SU-DHL-6 (cell line): ENCODE measurements at regions not wholly inside any gene's neighbourhood (a gene's known extent, or its start where the extent isn't known, plus 50 kb on each side); places are given as distances from the start of the nearest gene placed in this dataset.

Experiments
- H2AFZ ChIP-seq: fragments of 200-600 bp; sonication (generic); 2 replicates; pipeline ENCODE4 v1.6.1; 2014; ENCODE audit warnings: low read depth, mild to moderate bottlenecking, moderate library complexity, mixed read lengths, antibody characterized with exemption, low read length; ENCODE audit not compliant: severe bottlenecking
- H3F3A ChIP-seq: fragments of 200-600 bp; shearing (Covaris generic); 2 replicates; pipeline ENCODE4 v1.6.0; 2016; ENCODE audit warnings: antibody characterized with exemption, mild to moderate bottlenecking; ENCODE audit not compliant: insufficient read depth
- H3K27ac ChIP-seq: fragments of 200-600 bp; sonication (generic); 2 replicates; pipeline ENCODE4 v1.5.1; 2016; ENCODE audit warnings: low read depth, mild to moderate bottlenecking, low read length, moderate library complexity, mixed read lengths
- H3K27me3 ChIP-seq: fragments of 200-600 bp; sonication (generic), shearing (Covaris generic); 2 replicates; pipeline ENCODE4 v1.6.0; 2014; ENCODE audit warnings: mild to moderate bottlenecking, low read length
- H3K36me3 ChIP-seq: fragments of 200-600 bp; sonication (generic); 2 replicates; pipeline ENCODE4 v1.6.1; 2014; ENCODE audit warnings: mild to moderate bottlenecking, low read length, mixed read lengths
- H3K4me2 ChIP-seq: fragments of 300-600, 200-600 bp; shearing (Covaris generic), sonication (generic); 2 replicates; pipeline ENCODE4 v1.6.0; 2014; ENCODE audit warnings: low read length, low read depth, mild to moderate bottlenecking; ENCODE audit not compliant: poor library complexity, severe bottlenecking
- H3K4me3 ChIP-seq: fragments of 200-600 bp; sonication (generic); 2 replicates; pipeline ENCODE4 v1.5.1; 2014; ENCODE audit warnings: antibody characterized with exemption, low read length, mild to moderate bottlenecking, mixed read lengths; ENCODE audit not compliant: insufficient read depth, poor library complexity, severe bottlenecking
- H3K79me2 ChIP-seq: fragments of 200-600 bp; sonication (generic); 2 replicates; pipeline ENCODE4 v1.6.1; 2014; ENCODE audit warnings: mild to moderate bottlenecking, low read length, moderate library complexity; ENCODE audit not compliant: insufficient read depth
- H3K9ac ChIP-seq: fragments of 200-600 bp; sonication (generic); 2 replicates; pipeline ENCODE4 v1.7.0; 2014; ENCODE audit warnings: mild to moderate bottlenecking, low read length
- H3K9me2 ChIP-seq: fragments of 200-600 bp; sonication (generic); replicated peaks from 2 replicates; pipeline ENCODE4 v1.6.1; 2014; ENCODE audit warnings: low read length; ENCODE audit not compliant: insufficient read depth
- H3K9me3 ChIP-seq: fragments of 200-600 bp; sonication (generic); 2 replicates; pipeline ENCODE4 v1.6.1; 2014; ENCODE audit warnings: low read length, mixed read lengths; ENCODE audit not compliant: insufficient read depth
- H4K20me1 ChIP-seq: fragments of 200-600 bp; sonication (generic); 2 replicates; pipeline ENCODE4 v1.6.1; 2014; ENCODE audit warnings: low read depth, mild to moderate bottlenecking, antibody characterized with exemption, low read length, moderate library complexity, mixed read lengths
- EZH2phosphoT487 ChIP-seq: fragments of 200-600 bp; sonication (generic), shearing (Covaris generic); conservative IDR thresholded peaks from 2 replicates; pipeline ENCODE4 v1.6.1; 2018; ENCODE audit warnings: mild to moderate bottlenecking, antibody characterized with exemption, low read length, moderate library complexity, mixed read lengths
- TF ChIP-seq, protein P1 (sequence below): fragments of 200-600 bp; sonication (generic); IDR thresholded peaks from one replicate; pipeline ENCODE4 v1.5.1; 2017; ENCODE audit warnings: antibody characterized with exemption, mild to moderate bottlenecking, low read length, moderate library complexity; ENCODE audit not compliant: insufficient read depth, poor library complexity, severe bottlenecking

DNA sequence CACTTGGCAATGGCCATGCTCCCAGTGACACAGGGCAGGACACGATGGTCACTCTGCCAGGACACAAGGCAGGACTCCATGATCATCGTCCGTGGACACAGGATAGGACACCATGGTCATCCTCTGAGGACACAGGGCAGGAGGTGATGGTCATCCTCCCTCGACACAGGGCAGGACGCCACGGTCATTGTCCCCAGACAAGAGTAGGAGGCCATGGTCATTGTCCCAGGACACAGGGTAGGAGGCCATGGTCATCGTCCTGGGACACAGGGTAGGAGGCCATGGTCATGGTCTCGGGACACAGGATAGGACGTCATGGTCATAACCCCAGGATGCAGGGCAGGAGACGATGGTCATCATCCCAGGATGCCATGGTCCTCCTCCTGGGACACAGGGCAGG, 289.2 kb downstream of the TCERG1L start:
- Histone ChIP-seq H3K9ac (no peak overlapping the region), H3K27ac (no peak overlapping the region), H3K4me3 (no peak overlapping the region), H3K9me2 (no peaks in the 10 kb centered on the region), H3K4me2 (no peak overlapping the region), H3K36me3 (no peaks in the 10 kb centered on the region), H3K27me3 (no peaks in the 10 kb centered on the region), H3F3A (no peaks in the 10 kb centered on the region), H3K9me3 (no peaks in the 10 kb centered on the region), H2AFZ (no peak overlapping the region), H3K79me2 (no peaks in the 10 kb centered on the region), H4K20me1 (no peaks in the 10 kb centered on the region)
- TF ChIP-seq, protein P1, sequence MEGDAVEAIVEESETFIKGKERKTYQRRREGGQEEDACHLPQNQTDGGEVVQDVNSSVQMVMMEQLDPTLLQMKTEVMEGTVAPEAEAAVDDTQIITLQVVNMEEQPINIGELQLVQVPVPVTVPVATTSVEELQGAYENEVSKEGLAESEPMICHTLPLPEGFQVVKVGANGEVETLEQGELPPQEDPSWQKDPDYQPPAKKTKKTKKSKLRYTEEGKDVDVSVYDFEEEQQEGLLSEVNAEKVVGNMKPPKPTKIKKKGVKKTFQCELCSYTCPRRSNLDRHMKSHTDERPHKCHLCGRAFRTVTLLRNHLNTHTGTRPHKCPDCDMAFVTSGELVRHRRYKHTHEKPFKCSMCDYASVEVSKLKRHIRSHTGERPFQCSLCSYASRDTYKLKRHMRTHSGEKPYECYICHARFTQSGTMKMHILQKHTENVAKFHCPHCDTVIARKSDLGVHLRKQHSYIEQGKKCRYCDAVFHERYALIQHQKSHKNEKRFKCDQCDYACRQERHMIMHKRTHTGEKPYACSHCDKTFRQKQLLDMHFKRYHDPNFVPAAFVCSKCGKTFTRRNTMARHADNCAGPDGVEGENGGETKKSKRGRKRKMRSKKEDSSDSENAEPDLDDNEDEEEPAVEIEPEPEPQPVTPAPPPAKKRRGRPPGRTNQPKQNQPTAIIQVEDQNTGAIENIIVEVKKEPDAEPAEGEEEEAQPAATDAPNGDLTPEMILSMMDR, result no peak
- no peak for TF ChIP-seq EZH2phosphoT487

DNA sequence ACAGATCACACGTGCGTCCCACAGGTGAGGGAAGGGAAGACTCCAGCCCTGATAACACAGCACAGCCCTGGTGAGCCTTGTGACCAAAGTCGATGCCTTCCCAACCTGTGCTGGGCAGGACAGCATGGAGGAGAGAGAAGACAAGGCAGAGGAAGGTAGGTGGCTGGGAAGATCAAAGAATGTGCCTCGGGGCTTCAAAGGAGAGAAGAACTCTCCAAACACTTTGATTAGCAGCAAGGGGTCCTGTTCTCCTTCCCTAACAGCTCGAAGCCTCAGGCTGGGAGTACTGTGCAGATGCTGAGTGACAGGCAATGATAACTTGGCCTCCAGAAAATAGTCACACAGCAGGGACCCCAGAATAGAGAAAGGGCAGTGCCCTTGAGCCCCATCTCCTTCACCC, 288.5 kb downstream of the TCERG1L start:
- H2AFZ ChIP-seq, result no peak overlapping the region
- no peak overlapping the region for H3K4me3 ChIP-seq
- H3K36me3 ChIP-seq, result no peaks in the 10 kb centered on the region
- H3K27me3 ChIP-seq, result no peaks in the 10 kb centered on the region
- TF ChIP-seq, protein P1, result no peak
- TF ChIP-seq EZH2phosphoT487, result no peak
- H3F3A ChIP-seq, result no peaks in the 10 kb centered on the region
- no peak overlapping the region for H3K4me2 ChIP-seq
- no peaks in the 10 kb centered on the region for H3K79me2 ChIP-seq
- no peaks in the 10 kb centered on the region for H4K20me1 ChIP-seq
- H3K9me2 ChIP-seq, result no peaks in the 10 kb centered on the region
- no peaks in the 10 kb centered on the region for H3K9me3 ChIP-seq
- H3K27ac ChIP-seq, result no peak overlapping the region
- no peak overlapping the region for H3K9ac ChIP-seq

GRCh38 chr10:131024259-131025131, 287.0 kb downstream of the TCERG1L start:
- Histone ChIP-seq H3K9me3 (no peaks in the 10 kb centered on the region), H3K4me2 (no peak overlapping the region), H3K4me3 (no peak overlapping the region), H3K27me3 (no peaks in the 10 kb centered on the region), H2AFZ (no peak overlapping the region), H4K20me1 (no peaks in the 10 kb centered on the region), H3K27ac (no peak overlapping the region), H3K79me2 (no peaks in the 10 kb centered on the region), H3K9ac (no peak overlapping the region), H3F3A (no peaks in the 10 kb centered on the region), H3K9me2 (no peaks in the 10 kb centered on the region), H3K36me3 (no peaks in the 10 kb centered on the region)
- TF ChIP-seq, protein P1, result no peak
- TF ChIP-seq EZH2phosphoT487, result no peak
